Epithelial cell of esophagus (primary cell): ENCODE measurements at regions not wholly inside any gene's neighbourhood (a gene's known extent, or its start where the extent isn't known, plus 50 kb on each side); places are given as distances from the start of the nearest gene placed in this dataset.
"Not testable (repeated sequence)": the region's sequence is repeated elsewhere in the genome, so short reads cannot be mapped to it uniquely, and the experiment has no call there.

Source experiments
- DNase-seq: peaks from one replicate; pipeline ENCODE4 v3.0.0; 2010; ENCODE audit warnings: low read depth
- H3K4me3 ChIP-seq: 2 replicates; pipeline ENCODE4 v1.5.1; 2011; ENCODE audit warnings: mild to moderate bottlenecking, low read length, control low read depth
- CTCF ChIP-seq: IDR thresholded peaks from 2 replicates; pipeline ENCODE4 v1.5.1; 2011; ENCODE audit warnings: low read depth, mild to moderate bottlenecking, low read length, control low read depth, inconsistent platforms; ENCODE audit not compliant: insufficient read depth; ENCODE audit errors: missing control alignments

- no peak overlapping the region for H3K4me3 ChIP-seq
- TF ChIP-seq CTCF: no peak
Observed at GRCh38 chr20:29313481-29313880, 1944.0 kb upstream of the DEFB115 start.

GRCh38 chr20:29314294-29314693, 1943.2 kb upstream of the DEFB115 start:
- no peak overlapping the region for H3K4me3 ChIP-seq
- DNase-seq: no peak
- TF ChIP-seq CTCF: no peak

More at GRCh38 chr20:29313481-29313880, 1944.0 kb upstream of the DEFB115 start:
- no peak for DNase-seq

DNA sequence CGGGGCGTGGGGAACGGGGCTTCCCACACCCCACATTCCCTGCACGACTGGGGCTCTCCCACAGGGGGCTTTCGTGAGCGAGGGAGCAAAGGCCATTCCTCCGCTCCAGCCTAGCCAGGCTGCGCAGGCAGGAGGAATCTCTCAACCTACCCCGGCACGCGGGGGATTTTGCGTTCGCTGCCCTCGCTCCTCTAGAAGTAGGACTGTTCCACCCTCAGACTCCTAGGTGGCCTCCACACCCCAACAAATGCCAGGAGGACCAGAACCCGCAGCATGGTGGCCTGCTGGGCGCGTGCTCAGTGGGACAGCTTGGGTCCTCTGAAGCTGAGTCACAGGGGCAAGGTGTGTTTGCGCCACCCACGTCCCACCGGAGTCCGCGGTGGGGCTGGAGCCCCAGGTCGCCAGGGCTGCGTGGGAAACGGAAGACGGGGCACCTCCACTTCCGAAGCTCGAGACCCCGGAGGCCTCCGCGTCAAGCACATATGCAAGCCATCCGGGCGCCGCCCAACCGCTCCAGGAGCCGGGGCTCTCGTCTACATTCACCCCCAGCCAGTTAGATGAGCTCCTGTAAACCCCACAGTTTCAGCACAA, 1938.5 kb upstream of the DEFB115 start:
- DNase-seq: no peak
- H3K4me3 ChIP-seq: no peak overlapping the region
- TF ChIP-seq CTCF: no peak

- TF ChIP-seq CTCF: no peak
- H3K4me3 ChIP-seq: no peak overlapping the region
- DNase-seq: no peak
Observed at GRCh38 chr20:29319725-29320124, 1937.7 kb upstream of the DEFB115 start.

GRCh38 chr20:29320216-29320949, 1937.1 kb upstream of the DEFB115 start:
- not testable (repeated sequence) for H3K4me3 ChIP-seq, DNase-seq

GRCh38 chr20:29323631-29324515, 1933.6 kb upstream of the DEFB115 start:
- not testable (repeated sequence) for H3K4me3 ChIP-seq, DNase-seq

DNA sequence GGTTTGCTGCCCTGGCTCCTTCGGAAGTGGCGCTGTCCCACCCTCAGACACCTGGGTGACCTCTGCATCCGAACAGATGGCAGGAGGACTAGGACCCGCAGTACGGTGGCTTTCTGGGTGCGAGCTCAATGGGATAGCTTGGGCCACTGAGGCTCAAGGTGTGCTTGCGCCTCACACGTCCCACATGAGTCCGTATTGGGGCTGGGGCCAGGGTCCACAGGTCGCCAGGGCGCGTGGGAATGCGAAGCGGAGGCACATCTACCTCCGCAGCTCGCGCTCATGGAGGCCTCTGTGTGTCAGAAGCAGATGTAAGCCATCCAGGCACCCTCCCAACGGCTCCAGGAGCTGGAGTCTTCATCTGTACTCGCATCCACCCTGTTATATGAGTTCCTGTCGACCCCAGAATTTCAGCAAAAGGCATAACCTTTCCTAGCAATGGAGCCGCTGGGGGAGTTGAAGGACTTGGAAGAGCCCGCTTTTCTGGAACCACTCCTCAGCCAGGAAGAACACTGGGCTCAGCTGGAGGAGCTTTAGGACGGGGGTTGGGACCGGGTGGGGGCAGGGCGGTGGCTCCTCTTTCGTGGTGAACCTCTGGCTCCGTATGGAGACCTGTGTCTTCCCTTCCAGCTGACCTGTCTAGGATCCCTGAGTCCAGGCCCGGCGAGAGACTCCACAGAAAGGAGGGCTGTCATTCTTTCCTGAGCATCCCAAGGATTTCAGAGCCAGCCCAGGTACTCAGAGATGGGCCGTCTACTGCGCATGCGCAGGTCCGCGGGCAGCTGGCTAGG, 1932.8 kb upstream of the DEFB115 start:
- not testable (repeated sequence) for DNase-seq, H3K4me3 ChIP-seq

GRCh38 chr20:29325304-29325640, 1932.2 kb upstream of the DEFB115 start:
- no peak for TF ChIP-seq CTCF
- H3K4me3 ChIP-seq: no peak overlapping the region

GRCh38 chr20:29325781-29326180, 1931.7 kb upstream of the DEFB115 start:
- not testable (repeated sequence) for H3K4me3 ChIP-seq, DNase-seq

More at GRCh38 chr20:29325304-29325640, 1932.2 kb upstream of the DEFB115 start:
- no peak for DNase-seq
